Muscle of arm (tissue), 1 donor: ENCODE measurements at regions not wholly inside any gene's neighbourhood (a gene's known extent, or its start where the extent isn't known, plus 50 kb on each side); places are given as distances from the start of the nearest gene placed in this dataset.
"Not testable (repeated sequence)": the region's sequence is repeated elsewhere in the genome, so short reads cannot be mapped to it uniquely, and the experiment has no call there.

Source experiments
- DNase-seq: peaks from one replicate; pipeline ENCODE4 v3.0.0-alpha.2; 2013

GRCh38 chr3:135636596-135636995, 328.9 kb upstream of the PPP2R3A start:
- DNase-seq, result no peak

- no peak for DNase-seq
These were observed 328.5 kb upstream of the PPP2R3A start for GRCh38 chr3:135637013-135637412.

GRCh38 chr3:135641761-135642160, 323.8 kb upstream of the PPP2R3A start:
- DNase-seq, result no peak

- no peak for DNase-seq
These were observed 320.0 kb upstream of the PPP2R3A start for GRCh38 chr3:135645541-135645940.

GRCh38 chr3:135646873-135647272, 318.7 kb upstream of the PPP2R3A start:
- no peak for DNase-seq

GRCh38 chr3:135649361-135649760, 316.2 kb upstream of the PPP2R3A start:
- DNase-seq, result no peak

GRCh38 chr3:135650309-135650708, 315.2 kb upstream of the PPP2R3A start:
- DNase-seq, result no peak

- DNase-seq, result no peak
These were observed 313.1 kb upstream of the PPP2R3A start for GRCh38 chr3:135652388-135652787.

- no peak for DNase-seq
These were observed 310.2 kb upstream of the PPP2R3A start for GRCh38 chr3:135655328-135655727.

- not testable (repeated sequence) for DNase-seq
These were observed 307.1 kb upstream of the PPP2R3A start for GRCh38 chr3:135658451-135658850.

GRCh38 chr3:135667061-135667460, 298.5 kb upstream of the PPP2R3A start:
- no peak for DNase-seq

- no peak for DNase-seq
These were observed 291.0 kb upstream of the PPP2R3A start for GRCh38 chr3:135674508-135674907.

GRCh38 chr3:135678386-135678785, 287.1 kb upstream of the PPP2R3A start:
- DNase-seq, result no peak

- DNase-seq, result no peak
These were observed 277.5 kb upstream of the PPP2R3A start for GRCh38 chr3:135688003-135688402.

GRCh38 chr3:135690664-135691063, 274.9 kb upstream of the PPP2R3A start:
- DNase-seq, result no peak

- no peak for DNase-seq
These were observed 274.3 kb upstream of the PPP2R3A start for GRCh38 chr3:135691240-135691639.

- DNase-seq, result no peak
These were observed 271.4 kb upstream of the PPP2R3A start for GRCh38 chr3:135694142-135694541.

- no peak for DNase-seq
These were observed 265.8 kb upstream of the PPP2R3A start for GRCh38 chr3:135699741-135700140.

- DNase-seq, result peak; percentile 7
These were observed 258.7 kb upstream of the PPP2R3A start for GRCh38 chr3:135706758-135707375.

- no peak for DNase-seq
These were observed 246.1 kb upstream of the PPP2R3A start for GRCh38 chr3:135719449-135719848.

GRCh38 chr3:135728007-135728721, 237.4 kb upstream of the PPP2R3A start:
- no peak for DNase-seq

GRCh38 chr3:135731546-135731945, 234.0 kb upstream of the PPP2R3A start:
- DNase-seq, result no peak

- no peak for DNase-seq
These were observed 228.8 kb upstream of the PPP2R3A start for GRCh38 chr3:135736740-135737139.

- no peak for DNase-seq
These were observed 225.7 kb upstream of the PPP2R3A start for GRCh38 chr3:135739779-135740178.
